CD4-positive, alpha-beta memory T cell (primary cell): ENCODE measurements at regions not wholly inside any gene's neighbourhood (a gene's known extent, or its start where the extent isn't known, plus 50 kb on each side); places are given as distances from the start of the nearest gene placed in this dataset.

Experiments used
- CTCF ChIA-PET: fragments of 350-600 bp; sonication (Branson Sonifier 250); formaldehyde crosslinking; loops from one replicate; lab custom pipeline; 2021; ENCODE audit warnings: inconsistent platforms; ENCODE audit not compliant: partially characterized antibody; lab: Charles Lee
- POLR2A ChIA-PET: fragments of 350-600 bp; sonication (Branson Sonifier 250); formaldehyde crosslinking; loops from one replicate; lab custom pipeline; 2021; ENCODE audit not compliant: partially characterized antibody; lab: Charles Lee
- DNase-seq, 5 donors: peaks; one replicate each; pipeline versions ENCODE4 v3.0.0 to v3.0.0-alpha.2; 2020 to 2022; ENCODE audit warnings: mixed read lengths in 1 of 5
- H3K27ac ChIP-seq: one replicate; pipeline ENCODE4 v1.7.0; 2013; ENCODE audit warnings: low read depth, low read length
- H3K27me3 ChIP-seq: 2 replicates; pipeline ENCODE4 v1.7.0; 2013; ENCODE audit warnings: mild to moderate bottlenecking, low read length, moderate library complexity; ENCODE audit not compliant: insufficient read depth
- H3K36me3 ChIP-seq: 2 replicates; pipeline ENCODE4 v1.7.0; 2013; ENCODE audit warnings: mild to moderate bottlenecking, low read length, moderate library complexity; ENCODE audit not compliant: insufficient read depth
- H3K4me1 ChIP-seq: 2 replicates; pipeline ENCODE4 v1.7.0; 2013; ENCODE audit warnings: mild to moderate bottlenecking, low read length, moderate library complexity; ENCODE audit not compliant: insufficient read depth
- H3K4me3 ChIP-seq, 2 donors: one replicate each; pipeline ENCODE4 v1.7.0; 2013; ENCODE audit warnings: low read length in 2 of 2, mild to moderate bottlenecking in 1 of 2
- H3K9me3 ChIP-seq, 2 donors: one replicate each; pipeline ENCODE4 v1.7.0; 2013; ENCODE audit warnings: low read length in 2 of 2, control low read depth in 1 of 2; ENCODE audit not compliant: control insufficient read depth in 1 of 2
- H3K27ac Mint-ChIP-seq, 7 donors: one replicate each; pipeline ENCODE4 v1.8.0; 2020 to 2021; ENCODE audit warnings: mixed read lengths in 7 of 7, mild to moderate bottlenecking in 6 of 7, inconsistent platforms in 3 of 7, moderate library complexity in 3 of 7
- H3K27me3 Mint-ChIP-seq, 2 donors: one replicate each; pipeline ENCODE4 v1.8.0; 2020 to 2021; ENCODE audit warnings: mixed read lengths in 2 of 2
- H3K36me3 Mint-ChIP-seq, 2 donors: one replicate each; pipeline ENCODE4 v1.8.0; 2020 to 2021; ENCODE audit warnings: mixed read lengths in 2 of 2, inconsistent platforms in 1 of 2, mild to moderate bottlenecking in 1 of 2
- H3K4me1 Mint-ChIP-seq, 4 donors: one replicate each; pipeline ENCODE4 v1.8.0; 2020 to 2021; ENCODE audit warnings: mixed read lengths in 4 of 4, mild to moderate bottlenecking in 1 of 4
- H3K4me3 Mint-ChIP-seq, 8 donors: one replicate each; pipeline ENCODE4 v1.8.0; 2020 to 2021; ENCODE audit warnings: mixed read lengths in 8 of 8, mild to moderate bottlenecking in 7 of 8, moderate library complexity in 6 of 8, inconsistent platforms in 3 of 8
- H3K9me3 Mint-ChIP-seq, 8 donors: one replicate each; pipeline ENCODE4 v1.8.0; 2020 to 2021; ENCODE audit warnings: mixed read lengths in 8 of 8, mild to moderate bottlenecking in 5 of 8, inconsistent platforms in 3 of 8, moderate library complexity in 1 of 8
- intact Hi-C: fragments of 100-400 bp; cut with micrococcal nuclease; formaldehyde crosslinking; loops from one replicate; pipeline ENCODE4 v1.15.1; 2023

DNA sequence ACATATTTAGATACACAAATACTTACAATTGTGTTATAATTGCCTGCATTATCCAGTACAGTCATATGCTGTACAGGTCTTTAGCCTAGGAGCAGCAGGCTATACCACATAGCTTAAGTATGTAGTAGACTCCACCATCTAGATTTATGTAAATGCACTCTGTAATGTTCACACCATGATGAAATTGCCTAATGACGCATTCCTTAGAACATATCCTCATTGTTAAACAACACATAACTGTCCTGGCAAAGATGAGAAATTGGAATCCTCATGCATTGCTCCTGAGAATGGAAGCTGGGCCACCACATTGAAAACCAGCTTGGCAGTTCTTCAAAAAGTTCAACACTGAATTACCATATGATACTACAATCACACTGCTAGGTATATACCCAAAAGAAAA lies 1002.8 kb upstream of the CELF2 start:
- no peaks in the 10 kb centered on the region for H3K4me1 Mint-ChIP-seq
- H3K9me3 ChIP-seq = no peaks in the 10 kb centered on the region
- no peak overlapping the region for H3K4me3 Mint-ChIP-seq
- H3K4me1 ChIP-seq = no peaks in the 10 kb centered on the region
- POLR2A ChIA-PET = no interaction called here
- H3K27ac Mint-ChIP-seq = no peak overlapping the region
- H3K9me3 Mint-ChIP-seq = peaks cover 0 to 2% (median 0%) of the 10 kb centered on the region in 8 donors
- CTCF ChIA-PET = no interaction called here
- no peak for DNase-seq
- H3K4me3 ChIP-seq = no peak overlapping the region
- H3K27me3 ChIP-seq = no peaks in the 10 kb centered on the region
- peaks cover 2 to 6% of the 10 kb centered on the region in 2 donors for H3K27me3 Mint-ChIP-seq
- no peaks in the 10 kb centered on the region for H3K36me3 ChIP-seq
- intact Hi-C loops = no loop called here
- no peaks in the 10 kb centered on the region for H3K36me3 Mint-ChIP-seq
- H3K27ac ChIP-seq = no peak overlapping the region

DNA sequence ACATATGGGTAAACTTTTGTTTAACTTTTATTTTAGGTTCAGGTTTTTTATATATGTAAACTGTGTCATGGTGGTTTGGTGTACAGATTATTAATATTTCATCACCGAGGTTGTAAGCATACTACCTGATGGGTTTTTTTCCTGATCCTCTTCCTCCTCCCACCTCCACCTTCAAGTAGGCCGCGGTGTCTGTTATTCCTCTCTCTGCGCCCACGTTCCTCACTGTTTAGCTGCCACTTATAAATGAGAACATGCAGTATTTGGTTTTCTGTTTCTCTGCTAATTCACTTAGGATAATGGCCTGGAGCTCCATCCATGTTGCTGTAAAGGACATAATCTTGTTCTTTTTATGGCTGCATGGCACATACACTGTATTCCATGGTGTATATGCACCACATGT lies 1000.0 kb upstream of the CELF2 start:
- DNase-seq = no peak
- H3K27me3 ChIP-seq = no peaks in the 10 kb centered on the region
- intact Hi-C loops = no loop called here
- ChIA-PET CTCF (no interaction called here), POLR2A (no interaction called here)
- Mint-ChIP-seq H3K4me1 (no peaks in the 10 kb centered on the region), H3K27ac (no peak overlapping the region), H3K27me3 (peaks cover 0 to 6% of the 10 kb centered on the region in 2 donors), H3K4me3 (no peak overlapping the region), H3K9me3 (peaks cover 0 to 7% (median 2%) of the 10 kb centered on the region in 8 donors), H3K36me3 (no peaks in the 10 kb centered on the region)
- H3K36me3 ChIP-seq = no peaks in the 10 kb centered on the region
- H3K4me1 ChIP-seq = no peaks in the 10 kb centered on the region
- H3K9me3 ChIP-seq = no peaks in the 10 kb centered on the region
- H3K4me3 ChIP-seq = no peak overlapping the region
- no peak overlapping the region for H3K27ac ChIP-seq

DNA sequence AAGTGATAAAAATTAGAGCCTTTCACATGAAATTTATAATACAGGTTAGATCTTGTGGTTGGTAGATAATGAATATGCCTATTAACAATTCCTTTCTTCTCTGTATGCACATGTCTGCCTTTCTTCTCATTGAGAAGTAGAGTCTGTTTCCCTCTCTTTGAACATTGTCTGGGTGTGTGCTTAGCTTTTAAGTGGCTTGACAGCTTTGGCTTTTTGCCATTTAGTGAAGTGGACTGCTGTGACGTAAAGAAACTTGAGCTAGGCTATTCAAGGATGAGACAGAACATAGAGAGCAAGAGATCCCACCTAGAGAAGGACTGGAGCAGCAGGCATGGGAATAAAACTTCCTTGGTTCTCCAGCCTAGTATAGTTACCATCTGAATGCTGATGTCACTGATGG lies 996.7 kb upstream of the CELF2 start:
- intact Hi-C loops = no loop called here

DNA sequence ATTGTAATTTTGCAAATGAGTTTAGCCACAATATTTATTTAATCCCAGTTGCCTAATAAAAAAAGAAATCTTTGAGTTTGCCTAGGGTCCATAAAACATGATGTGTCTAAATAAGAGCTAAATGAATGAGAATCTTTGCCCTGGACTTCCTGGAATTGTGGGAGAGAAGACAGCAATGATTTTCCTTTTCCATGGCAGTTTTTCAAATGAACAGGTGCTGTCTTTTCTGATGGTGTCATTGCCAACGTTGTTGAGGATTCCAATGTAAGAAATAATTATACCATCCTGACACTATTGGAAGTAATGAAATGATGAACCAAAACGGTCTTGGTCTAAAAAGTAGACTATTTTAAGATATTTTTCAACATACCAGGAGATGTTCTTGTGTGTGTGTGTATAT lies 984.7 kb upstream of the CELF2 start:
- Mint-ChIP-seq H3K36me3 (no peaks in the 10 kb centered on the region), H3K4me3 (no peak overlapping the region), H3K27ac (no peak overlapping the region), H3K27me3 (peaks cover 2 to 3% of the 10 kb centered on the region in 2 donors), H3K9me3 (peaks cover 0 to 2% (median 0%) of the 10 kb centered on the region in 8 donors), H3K4me1 (no peaks in the 10 kb centered on the region)
- Histone ChIP-seq H3K27ac (no peak overlapping the region), H3K27me3 (no peaks in the 10 kb centered on the region), H3K4me3 (no peak overlapping the region), H3K9me3 (no peaks in the 10 kb centered on the region), H3K4me1 (no peaks in the 10 kb centered on the region), H3K36me3 (no peaks in the 10 kb centered on the region)
- POLR2A ChIA-PET = no interaction called here
- intact Hi-C loops = no loop called here
- CTCF ChIA-PET = no interaction called here
- DNase-seq = no peak

More for the DNA sequence above, 996.7 kb upstream of the CELF2 start:
- Histone ChIP-seq H3K27me3 (no peaks in the 10 kb centered on the region), H3K4me1 (no peaks in the 10 kb centered on the region), H3K9me3 (no peaks in the 10 kb centered on the region), H3K36me3 (no peaks in the 10 kb centered on the region), H3K27ac (no peak overlapping the region), H3K4me3 (no peak overlapping the region)
- no peaks in the 10 kb centered on the region for H3K4me1 Mint-ChIP-seq
- peaks cover 0 to 7% (median 3%) of the 10 kb centered on the region in 8 donors for H3K9me3 Mint-ChIP-seq
- no peak overlapping the region for H3K27ac Mint-ChIP-seq
- H3K36me3 Mint-ChIP-seq = no peaks in the 10 kb centered on the region
- no peak for DNase-seq
- H3K27me3 Mint-ChIP-seq = peaks cover 0 to 6% of the 10 kb centered on the region in 2 donors
- POLR2A ChIA-PET = no interaction called here
- no peak overlapping the region for H3K4me3 Mint-ChIP-seq
- CTCF ChIA-PET = no interaction called here

DNA sequence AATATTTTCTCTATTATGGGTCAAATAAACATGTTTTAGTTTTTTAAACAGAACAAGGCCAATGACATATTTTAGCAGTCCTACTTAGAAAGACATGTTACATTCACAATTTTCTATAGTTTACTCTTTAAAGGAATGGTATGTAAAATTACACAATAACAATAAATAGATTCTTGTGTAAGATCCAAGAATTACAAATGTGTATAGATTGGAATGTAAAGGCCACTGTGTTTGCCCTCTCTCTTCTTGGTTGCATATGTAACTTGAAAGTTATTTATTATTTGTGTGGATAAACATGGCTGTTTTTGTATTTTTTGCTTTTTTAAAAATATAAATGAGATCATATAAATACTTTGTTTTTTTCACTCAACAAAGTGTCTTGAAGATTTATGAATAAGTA lies 979.3 kb upstream of the CELF2 start:
- DNase-seq = no peak
- Mint-ChIP-seq H3K36me3 (no peaks in the 10 kb centered on the region), H3K27me3 (peaks cover 0 to 2% of the 10 kb centered on the region in 2 donors), H3K4me1 (no peaks in the 10 kb centered on the region), H3K4me3 (no peak overlapping the region), H3K9me3 (peaks cover 0 to 2% (median 0%) of the 10 kb centered on the region in 8 donors), H3K27ac (no peak overlapping the region)
- Histone ChIP-seq H3K4me1 (no peaks in the 10 kb centered on the region), H3K9me3 (no peaks in the 10 kb centered on the region), H3K27ac (no peak overlapping the region), H3K27me3 (no peaks in the 10 kb centered on the region), H3K36me3 (no peaks in the 10 kb centered on the region), H3K4me3 (no peak overlapping the region)
- ChIA-PET POLR2A (no interaction called here), CTCF (no interaction called here)
- intact Hi-C loops = no loop called here

DNA sequence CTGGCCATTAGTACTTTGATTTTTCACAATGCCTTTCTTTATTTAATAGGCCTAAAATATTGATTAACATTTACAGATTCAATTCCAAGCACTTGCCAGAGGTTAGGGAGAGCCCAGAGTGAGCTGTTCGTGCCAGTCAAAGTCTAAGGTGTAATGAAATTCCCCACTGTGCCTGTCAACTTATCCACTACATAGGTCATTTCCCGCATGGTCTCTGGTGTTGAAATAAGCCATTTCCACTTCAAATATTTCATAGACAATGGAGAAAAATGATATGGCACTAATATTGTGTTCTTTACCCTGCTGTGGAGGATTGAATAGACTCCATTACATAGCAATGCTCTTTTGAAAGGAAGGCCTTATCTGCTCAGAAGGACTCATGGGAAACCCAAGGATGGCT lies 978.1 kb upstream of the CELF2 start:
- Mint-ChIP-seq H3K4me1 (no peaks in the 10 kb centered on the region), H3K36me3 (no peaks in the 10 kb centered on the region), H3K9me3 (peaks cover 0 to 2% (median 0%) of the 10 kb centered on the region in 8 donors), H3K27ac (no peak overlapping the region), H3K27me3 (peaks cover 0 to 2% of the 10 kb centered on the region in 2 donors), H3K4me3 (no peak overlapping the region)
- intact Hi-C loops = no loop called here
- Histone ChIP-seq H3K27ac (no peak overlapping the region), H3K27me3 (no peaks in the 10 kb centered on the region), H3K9me3 (no peaks in the 10 kb centered on the region), H3K4me1 (no peaks in the 10 kb centered on the region), H3K36me3 (no peaks in the 10 kb centered on the region), H3K4me3 (no peak overlapping the region)
- ChIA-PET CTCF (no interaction called here), POLR2A (no interaction called here)
- no peak for DNase-seq

DNA sequence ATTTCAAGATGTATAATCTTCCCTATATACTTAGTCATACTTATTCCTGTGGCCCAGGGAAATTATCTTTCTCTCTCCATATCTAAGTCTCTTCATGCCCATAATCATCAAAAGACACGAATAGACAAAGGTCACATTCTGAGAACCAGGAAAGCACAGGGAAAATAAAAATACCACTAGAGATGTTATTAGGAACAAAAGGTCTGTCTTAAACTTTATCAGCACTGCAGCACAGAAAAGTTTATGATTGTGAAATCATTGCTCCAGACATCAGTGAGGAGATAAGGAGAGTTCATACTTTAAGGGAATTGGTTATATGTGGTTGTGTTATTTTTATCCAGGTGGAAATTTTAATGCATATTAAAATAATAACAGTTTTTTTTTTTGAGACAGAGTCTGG lies 974.6 kb upstream of the CELF2 start:
- no peaks in the 10 kb centered on the region for H3K36me3 Mint-ChIP-seq
- H3K9me3 Mint-ChIP-seq = peaks cover 0 to 2% (median 0%) of the 10 kb centered on the region in 8 donors
- Histone ChIP-seq H3K4me1 (no peaks in the 10 kb centered on the region), H3K27ac (no peak overlapping the region), H3K36me3 (no peaks in the 10 kb centered on the region), H3K4me3 (no peak overlapping the region), H3K9me3 (no peaks in the 10 kb centered on the region), H3K27me3 (no peaks in the 10 kb centered on the region)
- intact Hi-C loops = no loop called here
- no peak for DNase-seq
- no peak overlapping the region for H3K4me3 Mint-ChIP-seq
- peaks cover 0 to 2% of the 10 kb centered on the region in 2 donors for H3K27me3 Mint-ChIP-seq
- POLR2A ChIA-PET = no interaction called here
- H3K4me1 Mint-ChIP-seq = no peaks in the 10 kb centered on the region
- H3K27ac Mint-ChIP-seq = no peak overlapping the region
- CTCF ChIA-PET = no interaction called here
